Kidney (tissue), 13 donors: ENCODE measurements at regions not wholly inside any gene's neighbourhood (a gene's known extent, or its start where the extent isn't known, plus 50 kb on each side); places are given as distances from the start of the nearest gene placed in this dataset.

Experiments used
- DNase-seq, 5 donors: peaks; one replicate each; pipeline ENCODE4 v3.0.0-alpha.2; 2013 to 2020
- FAIRE-seq: peaks from 2 replicates; lab custom pipeline; 2012; peaks lifted over from hg19 to GRCh38; lab: Jason Lieb, UNC
- H3K27ac ChIP-seq, 2 donors: one replicate each; pipeline ENCODE4 v1.7.0; 2013; ENCODE audit warnings: low read depth in 2 of 2, low read length in 2 of 2, inconsistent platforms in 1 of 2
- H3K27me3 ChIP-seq: one replicate; pipeline ENCODE4 v1.7.1; 2013; ENCODE audit warnings: low read length, inconsistent platforms; ENCODE audit not compliant: control insufficient read depth, insufficient read depth
- H3K36me3 ChIP-seq, 3 donors: one replicate each; pipeline versions ENCODE4 v1.7.0 to v1.7.1; 2013; ENCODE audit warnings: low read length in 3 of 3, control low read depth in 1 of 3, inconsistent platforms in 1 of 3; ENCODE audit not compliant: insufficient read depth in 3 of 3, control insufficient read depth in 2 of 3
- H3K4me1 ChIP-seq, 3 donors: one replicate each; pipeline versions ENCODE4 v1.7.0 to v1.7.1; 2013; ENCODE audit warnings: low read length in 3 of 3, inconsistent platforms in 1 of 3, low read depth in 1 of 3; ENCODE audit not compliant: control insufficient read depth in 2 of 3, insufficient read depth in 2 of 3
- H3K4me3 ChIP-seq, 3 donors: one replicate each; pipeline versions ENCODE4 v1.7.0 to v1.8.1; 2013; ENCODE audit warnings: low read length in 3 of 3, control low read depth in 1 of 3, inconsistent platforms in 1 of 3
- H3K9ac ChIP-seq, 3 donors: one replicate each; pipeline versions ENCODE4 v1.7.0 to v1.7.1; 2013; ENCODE audit warnings: low read length in 3 of 3, control low read depth in 1 of 3, inconsistent platforms in 1 of 3
- H3K9me3 ChIP-seq, 3 donors: one replicate each; pipeline versions ENCODE4 v1.7.0 to v1.7.1; 2013; ENCODE audit warnings: low read length in 3 of 3, control low read depth in 1 of 3, inconsistent platforms in 1 of 3; ENCODE audit not compliant: control insufficient read depth in 2 of 3, insufficient read depth in 1 of 3
- CTCF ChIP-seq: IDR thresholded peaks from 3 replicates; pipeline ENCODE4 v1.5.1; 2012; ENCODE audit warnings: mild to moderate bottlenecking, moderate library complexity, borderline replicate concordance; ENCODE audit not compliant: insufficient read depth; ENCODE audit errors: extremely low read depth
- intact Hi-C: fragments of 100-400 bp; cut with DNase I; formaldehyde crosslinking; loops from one replicate; pipeline ENCODE4 v1.11.1; 2022
- donor health status: control.
- donor health status: control.
- donor health status: control.
- donor health status: control.
- donor health status: control.
- donor health status: DM: yes; HTN: yes; CAD: no.
- donor health status: Normal renal cell carcinoma (clear cell type).

DNA sequence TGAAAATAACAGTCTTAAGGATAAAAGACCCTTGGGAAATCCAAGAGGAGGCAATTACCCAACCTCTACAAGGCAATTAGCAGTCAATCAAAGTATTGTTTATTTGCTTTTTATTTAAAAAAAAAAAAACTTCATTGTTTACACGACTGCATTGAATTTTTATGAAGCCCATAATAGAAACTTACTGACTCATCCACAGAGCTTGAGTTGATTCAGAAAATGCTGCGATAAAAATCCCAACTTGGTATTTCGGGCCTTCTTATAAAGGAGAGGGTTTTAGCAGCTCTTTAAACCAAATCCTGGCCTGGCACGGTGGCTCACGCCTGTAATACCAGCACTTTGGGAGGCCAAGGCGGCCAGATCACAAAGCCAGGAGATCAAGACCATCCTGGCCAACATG lies 69.2 kb upstream of the PALS2 start:
- Histone ChIP-seq H3K9ac (no peak overlapping the region), H3K9me3 (no peaks in the 10 kb centered on the region), H3K4me3 (no peak overlapping the region), H3K27me3 (no peaks in the 10 kb centered on the region), H3K27ac (no peak overlapping the region), H3K4me1 (no peaks in the 10 kb centered on the region), H3K36me3 (no peaks in the 10 kb centered on the region)
- intact Hi-C loops, result no loop called here
- TF ChIP-seq CTCF, result no peak
- FAIRE-seq (no peak), DNase-seq (no peak)

DNA sequence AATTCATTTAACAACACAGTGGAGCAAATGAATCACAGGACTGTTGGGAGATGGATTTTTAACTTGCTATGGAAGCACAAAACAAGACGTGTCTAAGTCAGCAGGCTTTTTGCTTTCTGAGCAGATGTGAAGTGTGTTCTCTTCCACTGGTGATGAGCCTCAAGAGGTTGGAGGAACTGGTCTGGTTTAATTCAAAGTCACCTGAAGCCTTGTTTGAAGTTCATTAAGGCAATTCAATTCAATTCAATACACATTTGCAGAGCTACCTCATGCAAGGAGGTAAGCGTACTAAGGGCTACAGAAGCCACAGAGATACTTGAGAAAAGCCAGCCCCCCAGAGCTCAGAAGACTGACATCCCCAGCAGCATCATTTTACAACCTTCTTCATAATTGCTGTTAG lies 68.4 kb upstream of the PALS2 start:
- Histone ChIP-seq H3K27me3 (no peaks in the 10 kb centered on the region), H3K4me3 (no peak overlapping the region), H3K36me3 (no peaks in the 10 kb centered on the region), H3K9me3 (no peaks in the 10 kb centered on the region), H3K27ac (no peak overlapping the region), H3K4me1 (no peaks in the 10 kb centered on the region), H3K9ac (no peak overlapping the region)
- DNase-seq, result no peak
- no peak for FAIRE-seq
- TF ChIP-seq CTCF, result no peak
- intact Hi-C loops, result no loop called here

- H3K4me1 ChIP-seq, result no peaks in the 10 kb centered on the region
- no peak overlapping the region for H3K9ac ChIP-seq
- no peaks in the 10 kb centered on the region for H3K27me3 ChIP-seq
- no peaks in the 10 kb centered on the region for H3K36me3 ChIP-seq
- H3K9me3 ChIP-seq, result no peaks in the 10 kb centered on the region
- no peak overlapping the region for H3K27ac ChIP-seq
- TF ChIP-seq CTCF, result no peak
- DNase-seq, result no peak
- no peak overlapping the region for H3K4me3 ChIP-seq
- intact Hi-C loops, result no loop called here
- FAIRE-seq, result no peak
Observed at GRCh38 chr7:24505968-24506367, 67.3 kb upstream of the PALS2 start.

DNA sequence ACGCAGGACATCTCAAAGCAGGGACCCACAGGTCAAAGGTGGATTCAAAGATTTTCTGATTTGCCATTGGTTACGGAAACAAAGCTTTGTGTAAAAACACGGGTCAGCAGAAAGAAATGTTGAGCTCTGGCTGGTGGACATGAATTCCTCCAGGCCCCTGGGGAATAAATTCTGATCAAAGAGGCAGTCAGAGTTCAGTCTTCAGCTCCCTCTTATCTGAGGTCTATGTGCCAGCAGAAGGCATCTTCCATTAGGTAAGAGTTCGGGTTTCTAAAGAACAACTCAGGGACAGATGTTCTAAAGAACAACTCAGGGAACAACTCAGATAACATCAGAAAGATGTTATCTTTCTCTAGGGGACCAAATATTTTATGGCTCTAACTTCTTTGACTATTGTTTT lies 64.9 kb upstream of the PALS2 start:
- intact Hi-C loops, result no loop called here
- DNase-seq (peak in 1 of 5 donors; percentile 9), FAIRE-seq (no peak)
- Histone ChIP-seq H3K9ac (no peak overlapping the region), H3K27me3 (no peaks in the 10 kb centered on the region), H3K4me3 (no peak overlapping the region), H3K9me3 (no peaks in the 10 kb centered on the region), H3K4me1 (no peaks in the 10 kb centered on the region), H3K36me3 (no peaks in the 10 kb centered on the region), H3K27ac (no peak overlapping the region)
- no peak for TF ChIP-seq CTCF
